SK-N-SH treated with all-trans-retinoic acid at 6 μM for 48 hours (cell line): ENCODE measurements at regions not wholly inside any gene's neighbourhood (a gene's known extent, or its start where the extent isn't known, plus 50 kb on each side); places are given as distances from the start of the nearest gene placed in this dataset.

ENCODE experiments used
- ATAC-seq: fragments of 200-7000 bp; cut with Tn5 transposase; 3 replicates; pipeline ENCODE4 v1.9.1; 2020; ENCODE audit warnings: mild to moderate bottlenecking, moderate library complexity
- ARNTL ChIP-seq: fragments of 450-650 bp; formaldehyde crosslinking; IDR thresholded peaks from 2 replicates; pipeline ENCODE4 v1.5.0; 2020; ENCODE audit warnings: low read depth, mild to moderate bottlenecking, moderate library complexity, borderline replicate concordance
- CSDC2 ChIP-seq: fragments of 250-450 bp; sonication (Bioruptor Pico); IDR thresholded peaks from 2 replicates; pipeline ENCODE4 v1.5.0; 2020; ENCODE audit warnings: mild to moderate bottlenecking, moderate library complexity
- ESRRG ChIP-seq: fragments of 250-450 bp; sonication (Bioruptor Pico); IDR thresholded peaks from 2 replicates; pipeline ENCODE4 v1.6.1; 2021; ENCODE audit warnings: mild to moderate bottlenecking
- GLIS3 ChIP-seq: fragments of 250-450 bp; sonication (Bioruptor Pico); IDR thresholded peaks from 2 replicates; pipeline ENCODE4 v1.5.0; 2020; ENCODE audit warnings: mild to moderate bottlenecking, moderate library complexity
- ISL1 ChIP-seq: fragments of 250-450 bp; sonication (Bioruptor Pico); IDR thresholded peaks from 2 replicates; pipeline ENCODE4 v2.1.2; 2022; ENCODE audit warnings: mild to moderate bottlenecking, moderate library complexity
- OSR1 ChIP-seq: fragments of 250-450 bp; sonication (Bioruptor Pico); IDR thresholded peaks from 2 replicates; pipeline ENCODE4 v1.8.0; 2022; ENCODE audit warnings: moderate library complexity, mild to moderate bottlenecking, inconsistent platforms
- PPARA ChIP-seq: fragments of 250-450 bp; sonication (Bioruptor Pico); IDR thresholded peaks from 2 replicates; pipeline ENCODE4 v1.5.0; 2020; ENCODE audit warnings: mild to moderate bottlenecking, borderline replicate concordance
- TCF4 ChIP-seq: fragments of 250-450 bp; sonication (Bioruptor Pico); IDR thresholded peaks from 2 replicates; pipeline ENCODE4 v1.8.0; 2021; ENCODE audit warnings: mild to moderate bottlenecking, moderate library complexity, borderline replicate concordance
- TOX ChIP-seq: fragments of 250-450 bp; sonication (Bioruptor Pico); IDR thresholded peaks from 2 replicates; pipeline ENCODE4 v1.8.0; 2021; ENCODE audit warnings: mild to moderate bottlenecking, moderate library complexity, borderline replicate concordance
- ZC3H10 ChIP-seq: fragments of 250-450 bp; sonication (Bioruptor Pico); IDR thresholded peaks from 2 replicates; pipeline ENCODE4 v1.5.1; 2021; ENCODE audit warnings: mild to moderate bottlenecking, moderate library complexity
- ZFP3 ChIP-seq: fragments of 250-450 bp; sonication (Bioruptor Pico); IDR thresholded peaks from 2 replicates; pipeline ENCODE4 v1.5.0; 2020; ENCODE audit warnings: mild to moderate bottlenecking, moderate library complexity
- ZFP30 ChIP-seq: fragments of 450-650 bp; formaldehyde crosslinking; IDR thresholded peaks from 2 replicates; pipeline ENCODE4 v1.5.0; 2022; ENCODE audit warnings: mild to moderate bottlenecking, moderate library complexity
- ZNF565 ChIP-seq: fragments of 450-650 bp; formaldehyde crosslinking; conservative IDR thresholded peaks from 2 replicates; pipeline ENCODE4 v1.5.0; 2020; ENCODE audit warnings: low read depth, mild to moderate bottlenecking, moderate library complexity
- ZNF70 ChIP-seq: fragments of 450-650 bp; formaldehyde crosslinking; IDR thresholded peaks from 2 replicates; pipeline ENCODE4 v1.5.0; 2020; ENCODE audit warnings: mild to moderate bottlenecking, moderate library complexity
- ZNF8 ChIP-seq: fragments of 450-650 bp; formaldehyde crosslinking; IDR thresholded peaks from 2 replicates; pipeline ENCODE4 v1.5.0; 2020; ENCODE audit warnings: mild to moderate bottlenecking, moderate library complexity
- TF ChIP-seq, protein P1 (sequence below): fragments of 250-450 bp; sonication (Bioruptor Pico); IDR thresholded peaks from 2 replicates; pipeline ENCODE4 v1.5.1; 2021; ENCODE audit warnings: mild to moderate bottlenecking, moderate library complexity
- TF ChIP-seq, protein P2 (sequence below): fragments of 250-450 bp; sonication (Bioruptor Pico); IDR thresholded peaks from 2 replicates; pipeline ENCODE4 v1.5.1; 2020; ENCODE audit warnings: low read depth, mild to moderate bottlenecking, moderate library complexity
- TF ChIP-seq, protein P3 (sequence below): fragments of 250-450 bp; sonication (Bioruptor Pico); IDR thresholded peaks from 2 replicates; pipeline ENCODE4 v1.8.0; 2021; ENCODE audit warnings: low read depth, mild to moderate bottlenecking, moderate library complexity, borderline replicate concordance
- TF ChIP-seq, protein P4 (sequence below): fragments of 250-450 bp; sonication (Bioruptor Pico); IDR thresholded peaks from 2 replicates; pipeline ENCODE4 v1.8.0; 2020; ENCODE audit warnings: mild to moderate bottlenecking, moderate library complexity, borderline replicate concordance
- TF ChIP-seq, protein P5 (sequence below): fragments of 250-450 bp; sonication (Bioruptor Pico); IDR thresholded peaks from 2 replicates; pipeline ENCODE4 v1.5.0; 2020; ENCODE audit warnings: mild to moderate bottlenecking, moderate library complexity

DNA sequence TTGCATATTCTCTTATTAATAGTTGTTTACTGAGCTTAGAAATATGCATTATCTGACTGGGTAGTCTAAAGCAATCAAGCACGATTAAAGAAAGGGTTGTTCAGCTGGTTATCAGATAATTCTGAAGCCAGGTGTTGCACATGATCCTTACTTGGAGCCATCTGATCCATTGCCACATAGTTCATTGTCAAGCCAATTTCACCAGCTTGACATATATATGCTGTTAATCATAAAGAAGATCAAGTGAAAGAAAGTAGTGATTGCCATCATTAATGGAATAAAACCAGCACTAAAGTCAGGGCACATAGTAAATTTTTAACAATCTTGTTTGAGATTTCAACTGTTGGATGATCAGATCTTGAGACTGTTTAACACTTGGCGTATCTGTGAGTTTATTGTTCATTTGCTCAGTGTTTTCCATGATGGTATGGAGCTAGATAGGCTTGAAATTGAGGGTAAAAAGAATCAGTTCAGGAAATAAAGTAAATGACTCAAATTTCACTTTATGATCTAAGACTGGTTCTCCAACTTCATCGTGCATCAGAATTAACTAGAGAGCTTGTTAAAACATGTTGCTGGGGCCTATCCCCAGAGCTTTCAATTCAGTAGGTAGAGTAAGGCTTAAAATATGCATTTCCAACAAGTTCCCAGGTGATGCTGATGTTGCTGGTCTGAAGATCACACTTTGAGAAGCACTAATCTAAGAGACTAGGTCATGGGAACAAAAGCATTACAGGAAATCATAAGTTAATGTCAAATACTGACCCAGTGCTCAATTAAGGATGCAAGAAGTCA is 539.6 kb downstream of the SATB2 start:
- no peak for TF ChIP-seq PPARA (CRISPR knock-in tag)
- TF ChIP-seq ISL1 (CRISPR knock-in tag), result no peak
- TF ChIP-seq ZFP30 (CRISPR knock-in tag), result no peak
- no peak for TF ChIP-seq ZC3H10 (CRISPR knock-in tag)
- TF ChIP-seq ZNF70 (CRISPR knock-in tag), result no peak
- no peak for TF ChIP-seq OSR1
- TF ChIP-seq ZNF565 (CRISPR knock-in tag), result no peak
- TF ChIP-seq, protein P1, sequence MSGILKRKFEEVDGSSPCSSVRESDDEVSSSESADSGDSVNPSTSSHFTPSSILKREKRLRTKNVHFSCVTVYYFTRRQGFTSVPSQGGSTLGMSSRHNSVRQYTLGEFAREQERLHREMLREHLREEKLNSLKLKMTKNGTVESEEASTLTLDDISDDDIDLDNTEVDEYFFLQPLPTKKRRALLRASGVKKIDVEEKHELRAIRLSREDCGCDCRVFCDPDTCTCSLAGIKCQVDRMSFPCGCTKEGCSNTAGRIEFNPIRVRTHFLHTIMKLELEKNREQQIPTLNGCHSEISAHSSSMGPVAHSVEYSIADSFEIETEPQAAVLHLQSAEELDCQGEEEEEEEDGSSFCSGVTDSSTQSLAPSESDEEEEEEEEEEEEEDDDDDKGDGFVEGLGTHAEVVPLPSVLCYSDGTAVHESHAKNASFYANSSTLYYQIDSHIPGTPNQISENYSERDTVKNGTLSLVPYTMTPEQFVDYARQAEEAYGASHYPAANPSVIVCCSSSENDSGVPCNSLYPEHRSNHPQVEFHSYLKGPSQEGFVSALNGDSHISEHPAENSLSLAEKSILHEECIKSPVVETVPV (CRISPR knock-in tag), result no peak
- TF ChIP-seq CSDC2, result no peak
- no peak for ATAC-seq

DNA sequence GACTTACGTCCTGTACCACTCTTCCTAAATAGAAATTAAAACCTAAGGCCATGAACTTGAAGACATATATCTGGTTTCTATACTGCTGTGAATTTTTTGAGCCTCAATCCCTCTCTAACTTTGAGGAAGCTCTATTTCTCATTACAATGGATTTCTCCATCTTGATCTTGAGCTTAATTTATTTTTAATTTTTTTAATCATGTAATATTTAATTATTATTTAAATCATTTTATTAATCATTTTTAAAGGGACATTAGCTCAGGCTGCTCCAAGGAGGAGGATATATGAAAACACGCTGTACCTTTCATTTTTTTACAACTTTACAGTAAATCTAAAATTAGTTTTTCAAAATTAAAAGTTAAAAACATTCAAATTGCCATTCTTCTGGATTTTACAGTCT is 540.5 kb downstream of the SATB2 start:
- no peak for TF ChIP-seq ESRRG (CRISPR knock-in tag)
- TF ChIP-seq, protein P2, sequence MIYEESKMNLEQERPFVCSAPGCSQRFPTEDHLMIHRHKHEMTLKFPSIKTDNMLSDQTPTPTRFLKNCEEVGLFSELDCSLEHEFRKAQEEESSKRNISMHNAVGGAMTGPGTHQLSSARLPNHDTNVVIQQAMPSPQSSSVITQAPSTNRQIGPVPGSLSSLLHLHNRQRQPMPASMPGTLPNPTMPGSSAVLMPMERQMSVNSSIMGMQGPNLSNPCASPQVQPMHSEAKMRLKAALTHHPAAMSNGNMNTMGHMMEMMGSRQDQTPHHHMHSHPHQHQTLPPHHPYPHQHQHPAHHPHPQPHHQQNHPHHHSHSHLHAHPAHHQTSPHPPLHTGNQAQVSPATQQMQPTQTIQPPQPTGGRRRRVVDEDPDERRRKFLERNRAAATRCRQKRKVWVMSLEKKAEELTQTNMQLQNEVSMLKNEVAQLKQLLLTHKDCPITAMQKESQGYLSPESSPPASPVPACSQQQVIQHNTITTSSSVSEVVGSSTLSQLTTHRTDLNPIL (CRISPR knock-in tag), result no peak
- no peak for TF ChIP-seq CSDC2
- TF ChIP-seq ZFP30 (CRISPR knock-in tag), result no peak
- TF ChIP-seq, protein P1 (CRISPR knock-in tag), result no peak
- TF ChIP-seq OSR1, result no peak
- TF ChIP-seq, protein P3, sequence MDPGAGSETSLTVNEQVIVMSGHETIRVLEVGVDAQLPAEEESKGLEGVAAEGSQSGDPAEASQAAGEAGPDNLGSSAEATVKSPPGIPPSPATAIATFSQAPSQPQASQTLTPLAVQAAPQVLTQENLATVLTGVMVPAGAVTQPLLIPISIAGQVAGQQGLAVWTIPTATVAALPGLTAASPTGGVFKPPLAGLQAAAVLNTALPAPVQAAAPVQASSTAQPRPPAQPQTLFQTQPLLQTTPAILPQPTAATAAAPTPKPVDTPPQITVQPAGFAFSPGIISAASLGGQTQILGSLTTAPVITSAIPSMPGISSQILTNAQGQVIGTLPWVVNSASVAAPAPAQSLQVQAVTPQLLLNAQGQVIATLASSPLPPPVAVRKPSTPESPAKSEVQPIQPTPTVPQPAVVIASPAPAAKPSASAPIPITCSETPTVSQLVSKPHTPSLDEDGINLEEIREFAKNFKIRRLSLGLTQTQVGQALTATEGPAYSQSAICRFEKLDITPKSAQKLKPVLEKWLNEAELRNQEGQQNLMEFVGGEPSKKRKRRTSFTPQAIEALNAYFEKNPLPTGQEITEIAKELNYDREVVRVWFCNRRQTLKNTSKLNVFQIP (CRISPR knock-in tag), result no peak
- TF ChIP-seq, protein P4, sequence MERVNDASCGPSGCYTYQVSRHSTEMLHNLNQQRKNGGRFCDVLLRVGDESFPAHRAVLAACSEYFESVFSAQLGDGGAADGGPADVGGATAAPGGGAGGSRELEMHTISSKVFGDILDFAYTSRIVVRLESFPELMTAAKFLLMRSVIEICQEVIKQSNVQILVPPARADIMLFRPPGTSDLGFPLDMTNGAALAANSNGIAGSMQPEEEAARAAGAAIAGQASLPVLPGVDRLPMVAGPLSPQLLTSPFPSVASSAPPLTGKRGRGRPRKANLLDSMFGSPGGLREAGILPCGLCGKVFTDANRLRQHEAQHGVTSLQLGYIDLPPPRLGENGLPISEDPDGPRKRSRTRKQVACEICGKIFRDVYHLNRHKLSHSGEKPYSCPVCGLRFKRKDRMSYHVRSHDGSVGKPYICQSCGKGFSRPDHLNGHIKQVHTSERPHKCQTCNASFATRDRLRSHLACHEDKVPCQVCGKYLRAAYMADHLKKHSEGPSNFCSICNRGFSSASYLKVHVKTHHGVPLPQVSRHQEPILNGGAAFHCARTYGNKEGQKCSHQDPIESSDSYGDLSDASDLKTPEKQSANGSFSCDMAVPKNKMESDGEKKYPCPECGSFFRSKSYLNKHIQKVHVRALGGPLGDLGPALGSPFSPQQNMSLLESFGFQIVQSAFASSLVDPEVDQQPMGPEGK (CRISPR knock-in tag), result no peak
- TF ChIP-seq PPARA (CRISPR knock-in tag), result no peak
- no peak for TF ChIP-seq ZNF8
- no peak for TF ChIP-seq TOX
- no peak for TF ChIP-seq ARNTL
- no peak for TF ChIP-seq GLIS3 (CRISPR knock-in tag)
- TF ChIP-seq, protein P5, sequence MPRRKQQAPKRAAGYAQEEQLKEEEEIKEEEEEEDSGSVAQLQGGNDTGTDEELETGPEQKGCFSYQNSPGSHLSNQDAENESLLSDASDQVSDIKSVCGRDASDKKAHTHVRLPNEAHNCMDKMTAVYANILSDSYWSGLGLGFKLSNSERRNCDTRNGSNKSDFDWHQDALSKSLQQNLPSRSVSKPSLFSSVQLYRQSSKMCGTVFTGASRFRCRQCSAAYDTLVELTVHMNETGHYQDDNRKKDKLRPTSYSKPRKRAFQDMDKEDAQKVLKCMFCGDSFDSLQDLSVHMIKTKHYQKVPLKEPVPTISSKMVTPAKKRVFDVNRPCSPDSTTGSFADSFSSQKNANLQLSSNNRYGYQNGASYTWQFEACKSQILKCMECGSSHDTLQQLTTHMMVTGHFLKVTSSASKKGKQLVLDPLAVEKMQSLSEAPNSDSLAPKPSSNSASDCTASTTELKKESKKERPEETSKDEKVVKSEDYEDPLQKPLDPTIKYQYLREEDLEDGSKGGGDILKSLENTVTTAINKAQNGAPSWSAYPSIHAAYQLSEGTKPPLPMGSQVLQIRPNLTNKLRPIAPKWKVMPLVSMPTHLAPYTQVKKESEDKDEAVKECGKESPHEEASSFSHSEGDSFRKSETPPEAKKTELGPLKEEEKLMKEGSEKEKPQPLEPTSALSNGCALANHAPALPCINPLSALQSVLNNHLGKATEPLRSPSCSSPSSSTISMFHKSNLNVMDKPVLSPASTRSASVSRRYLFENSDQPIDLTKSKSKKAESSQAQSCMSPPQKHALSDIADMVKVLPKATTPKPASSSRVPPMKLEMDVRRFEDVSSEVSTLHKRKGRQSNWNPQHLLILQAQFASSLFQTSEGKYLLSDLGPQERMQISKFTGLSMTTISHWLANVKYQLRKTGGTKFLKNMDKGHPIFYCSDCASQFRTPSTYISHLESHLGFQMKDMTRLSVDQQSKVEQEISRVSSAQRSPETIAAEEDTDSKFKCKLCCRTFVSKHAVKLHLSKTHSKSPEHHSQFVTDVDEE, result no peak
- TF ChIP-seq TCF4 (CRISPR knock-in tag), result no peak
- no peak for TF ChIP-seq ZC3H10 (CRISPR knock-in tag)
- TF ChIP-seq ZFP3, result no peak
- no peak for ATAC-seq
